Naive thymus-derived CD4-positive, alpha-beta T cell (primary cell): ENCODE measurements at regions not wholly inside any gene's neighbourhood (a gene's known extent, or its start where the extent isn't known, plus 50 kb on each side); places are given as distances from the start of the nearest gene placed in this dataset.

Experiments
- ATAC-seq: fragments of 150-1000 bp; cut with Tn5 transposase; 2 replicates; pipeline ENCODE4 v1.10.0; 2021; ENCODE audit warnings: mild to moderate bottlenecking, moderate library complexity
- CTCF ChIA-PET: fragments of 350-600 bp; sonication (Branson Sonifier 250); formaldehyde crosslinking; loops from one replicate; lab custom pipeline; 2021; ENCODE audit warnings: antibody characterized with exemption; lab: Charles Lee
- POLR2A ChIA-PET: fragments of 350-600 bp; sonication (Branson Sonifier 250); formaldehyde crosslinking; loops from one replicate; lab custom pipeline; 2021; ENCODE audit warnings: antibody characterized with exemption, inconsistent platforms; lab: Charles Lee
- DNase-seq, 9 donors: peaks; one replicate each; pipeline versions ENCODE4 v3.0.0 to v3.0.0-alpha.2; 2020 to 2022; ENCODE audit warnings: mixed read lengths in 1 of 9
- H3K27ac ChIP-seq: one replicate; pipeline ENCODE4 v1.7.0; 2013; ENCODE audit warnings: mild to moderate bottlenecking, low read depth, low read length, moderate library complexity
- H3K27me3 ChIP-seq, 2 donors: one replicate each; pipeline ENCODE4 v1.7.0; 2013; ENCODE audit warnings: low read length in 2 of 2, mild to moderate bottlenecking in 2 of 2, moderate library complexity in 2 of 2; ENCODE audit not compliant: control insufficient read depth in 2 of 2, insufficient read depth in 2 of 2
- H3K36me3 ChIP-seq, 3 experiments: 1 replicate in 2 of 3; 2 replicates in 1 of 3; pipeline ENCODE4 v1.7.0; 2013; ENCODE audit warnings: low read length in 3 of 3, mild to moderate bottlenecking in 3 of 3, moderate library complexity in 1 of 3; ENCODE audit not compliant: insufficient read depth in 3 of 3, control insufficient read depth in 2 of 3
- H3K4me1 ChIP-seq, 2 donors: one replicate each; pipeline ENCODE4 v1.7.0; 2013; ENCODE audit warnings: low read length in 2 of 2, mild to moderate bottlenecking in 2 of 2, moderate library complexity in 1 of 2; ENCODE audit not compliant: control insufficient read depth in 2 of 2, insufficient read depth in 2 of 2
- H3K4me3 ChIP-seq: 2 replicates; pipeline ENCODE4 v1.7.0; 2013; ENCODE audit warnings: mild to moderate bottlenecking, low read length
- H3K9me3 ChIP-seq, 3 experiments: 1 replicate in 2 of 3; 2 replicates in 1 of 3; pipeline ENCODE4 v1.7.0; 2013; ENCODE audit warnings: low read length in 3 of 3; ENCODE audit not compliant: control insufficient read depth in 2 of 3
- H3K27ac Mint-ChIP-seq, 9 donors: one replicate each; pipeline ENCODE4 v1.8.0; 2020 to 2022; ENCODE audit warnings: mixed read lengths in 9 of 9, mild to moderate bottlenecking in 8 of 9, moderate library complexity in 5 of 9, inconsistent platforms in 2 of 9
- H3K27me3 Mint-ChIP-seq, 5 donors: one replicate each; pipeline ENCODE4 v1.8.0; 2021 to 2022; ENCODE audit warnings: mixed read lengths in 5 of 5, mild to moderate bottlenecking in 1 of 5
- H3K36me3 Mint-ChIP-seq, 5 donors: one replicate each; pipeline ENCODE4 v1.8.0; 2020 to 2022; ENCODE audit warnings: mixed read lengths in 5 of 5, mild to moderate bottlenecking in 3 of 5, inconsistent platforms in 1 of 5
- H3K4me1 Mint-ChIP-seq, 7 donors: one replicate each; pipeline ENCODE4 v1.8.0; 2020 to 2022; ENCODE audit warnings: mixed read lengths in 7 of 7, mild to moderate bottlenecking in 3 of 7, inconsistent platforms in 1 of 7
- H3K4me3 Mint-ChIP-seq, 10 donors: one replicate each; pipeline ENCODE4 v1.8.0; 2020 to 2022; ENCODE audit warnings: mild to moderate bottlenecking in 10 of 10, mixed read lengths in 10 of 10, moderate library complexity in 6 of 10, inconsistent platforms in 2 of 10
- H3K9me3 Mint-ChIP-seq, 11 donors: one replicate each; pipeline ENCODE4 v1.8.0; 2020 to 2022; ENCODE audit warnings: mixed read lengths in 11 of 11, mild to moderate bottlenecking in 4 of 11, inconsistent platforms in 1 of 11, moderate library complexity in 1 of 11
- intact Hi-C, 2 donors: fragments of 100-400 bp; cut with micrococcal nuclease; formaldehyde crosslinking; loops; one replicate each; pipeline ENCODE4 v1.15.1; 2023

- Mint-ChIP-seq H3K27ac (no peak overlapping the region), H3K9me3 (no peaks in the 10 kb centered on the region), H3K36me3 (no peaks in the 10 kb centered on the region), H3K4me3 (no peak overlapping the region), H3K4me1 (peaks cover 0 to 4% (median 0%) of the 10 kb centered on the region in 7 donors), H3K27me3 (peaks cover 4 to 36% (median 24%) of the 10 kb centered on the region in 5 donors)
- POLR2A ChIA-PET: no interaction called here
- no peak for ATAC-seq
- Histone ChIP-seq H3K27me3 (no peaks in the 10 kb centered on the region), H3K27ac (no peak overlapping the region), H3K36me3 (no peaks in the 10 kb centered on the region), H3K4me3 (no peak overlapping the region), H3K9me3 (no peaks in the 10 kb centered on the region), H3K4me1 (no peaks in the 10 kb centered on the region)
- DNase-seq: no peak
- CTCF ChIA-PET: interaction anchor here (0.6 to 0.8 kb wide), 2 partner anchors 9 to 889 kb away, joined by 3 to 5 read pairs; no protein-coding TSS in a partner anchor
- intact Hi-C loops: no loop called here
These were observed 51.0 kb upstream of the LIFR start for GRCh38 chr5:38607396-38607795.

GRCh38 chr5:38607930-38608564 lies 51.6 kb upstream of the LIFR start:
- H3K4me1 Mint-ChIP-seq: peaks cover 0 to 4% (median 0%) of the 10 kb centered on the region in 7 donors

GRCh38 chr5:38608874-38609273 lies 52.4 kb upstream of the LIFR start:
- POLR2A ChIA-PET: no interaction called here
- H3K9me3 Mint-ChIP-seq: no peaks in the 10 kb centered on the region
- Histone ChIP-seq H3K27ac (no peak overlapping the region), H3K27me3 (no peaks in the 10 kb centered on the region), H3K4me1 (no peaks in the 10 kb centered on the region), H3K9me3 (no peaks in the 10 kb centered on the region), H3K4me3 (no peak overlapping the region), H3K36me3 (no peaks in the 10 kb centered on the region)
- no peak overlapping the region for H3K27ac Mint-ChIP-seq
- H3K4me1 Mint-ChIP-seq: peaks cover 0 to 4% (median 0%) of the 10 kb centered on the region in 7 donors
- ATAC-seq (no peak), DNase-seq (no peak)
- peaks cover 4 to 41% (median 24%) of the 10 kb centered on the region in 5 donors for H3K27me3 Mint-ChIP-seq
- CTCF ChIA-PET: no interaction called here
- H3K4me3 Mint-ChIP-seq: no peak overlapping the region
- no peaks in the 10 kb centered on the region for H3K36me3 Mint-ChIP-seq
- intact Hi-C loops: no loop called here

More at GRCh38 chr5:38607930-38608564, 51.6 kb upstream of the LIFR start:
- H3K9me3 Mint-ChIP-seq: no peaks in the 10 kb centered on the region
- H3K27me3 Mint-ChIP-seq: peaks cover 4 to 42% (median 24%) of the 10 kb centered on the region in 5 donors
- Histone ChIP-seq H3K36me3 (no peaks in the 10 kb centered on the region), H3K4me3 (no peak overlapping the region), H3K27ac (no peak overlapping the region), H3K27me3 (no peaks in the 10 kb centered on the region), H3K4me1 (no peaks in the 10 kb centered on the region), H3K9me3 (no peaks in the 10 kb centered on the region)
- CTCF ChIA-PET: interaction anchor here (0.6 kb wide), 1 partner anchor 888 kb away, joined by 3 read pairs; no protein-coding TSS in a partner anchor
- intact Hi-C loops: no loop called here
- H3K4me3 Mint-ChIP-seq: no peak overlapping the region
- POLR2A ChIA-PET: no interaction called here
- DNase-seq (no peak), ATAC-seq (no peak)
- no peaks in the 10 kb centered on the region for H3K36me3 Mint-ChIP-seq
- no peak overlapping the region for H3K27ac Mint-ChIP-seq

DNA sequence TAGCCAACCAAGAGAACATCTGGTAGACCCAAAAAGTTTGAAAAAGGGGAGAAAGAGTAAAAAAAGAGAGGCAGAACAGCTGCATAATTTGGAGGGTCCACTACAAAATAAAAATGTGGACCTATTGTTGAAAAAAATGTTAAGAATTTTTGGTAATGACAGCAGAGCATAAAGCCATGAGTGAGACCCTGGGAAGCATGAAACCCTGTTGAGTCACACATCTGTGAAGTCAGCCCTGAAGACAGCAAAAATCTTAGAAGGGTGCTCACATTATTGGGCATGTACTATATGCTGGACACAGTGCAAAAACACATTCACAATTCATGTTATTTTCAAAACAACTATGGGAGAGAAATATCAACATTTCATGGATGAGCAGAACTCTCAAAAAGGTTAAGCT lies 56.4 kb upstream of the LIFR start:
- no peak for DNase-seq
- Mint-ChIP-seq H3K36me3 (no peaks in the 10 kb centered on the region), H3K4me3 (no peak overlapping the region), H3K27ac (no peak overlapping the region), H3K4me1 (no peaks in the 10 kb centered on the region), H3K27me3 (peaks cover 3 to 19% (median 9%) of the 10 kb centered on the region in 5 donors), H3K9me3 (peaks cover 0 to 9% (median 5%) of the 10 kb centered on the region in 11 donors)
- no peaks in the 10 kb centered on the region for H3K4me1 ChIP-seq
- POLR2A ChIA-PET: no interaction called here
- no peak overlapping the region for H3K27ac ChIP-seq
- CTCF ChIA-PET: no interaction called here
- no peak for ATAC-seq
- intact Hi-C loops: no loop called here
- no peaks in the 10 kb centered on the region for H3K27me3 ChIP-seq
- H3K4me3 ChIP-seq: no peak overlapping the region
- H3K36me3 ChIP-seq: no peaks in the 10 kb centered on the region
- no peaks in the 10 kb centered on the region for H3K9me3 ChIP-seq

DNA sequence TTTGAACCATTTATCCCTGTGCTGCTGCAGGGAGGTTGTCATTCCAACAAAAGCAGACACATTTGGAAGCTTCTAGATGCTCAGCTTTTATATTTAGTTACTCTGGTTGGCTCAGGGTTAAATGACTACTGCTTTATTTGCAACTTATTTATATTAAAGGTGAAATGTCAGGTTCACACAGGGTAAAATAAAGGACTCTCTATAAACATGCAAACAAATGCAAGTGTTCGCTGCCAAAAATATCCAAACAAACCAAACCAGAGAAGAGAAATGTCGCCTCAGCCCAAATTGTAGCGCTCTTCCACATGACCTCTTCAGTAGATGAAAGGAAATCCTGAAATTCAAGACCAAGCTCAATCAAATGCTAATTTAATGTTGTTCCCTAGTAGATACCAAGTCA lies 57.0 kb upstream of the LIFR start:
- DNase-seq (no peak), ATAC-seq (no peak)
- CTCF ChIA-PET: no interaction called here

DNA sequence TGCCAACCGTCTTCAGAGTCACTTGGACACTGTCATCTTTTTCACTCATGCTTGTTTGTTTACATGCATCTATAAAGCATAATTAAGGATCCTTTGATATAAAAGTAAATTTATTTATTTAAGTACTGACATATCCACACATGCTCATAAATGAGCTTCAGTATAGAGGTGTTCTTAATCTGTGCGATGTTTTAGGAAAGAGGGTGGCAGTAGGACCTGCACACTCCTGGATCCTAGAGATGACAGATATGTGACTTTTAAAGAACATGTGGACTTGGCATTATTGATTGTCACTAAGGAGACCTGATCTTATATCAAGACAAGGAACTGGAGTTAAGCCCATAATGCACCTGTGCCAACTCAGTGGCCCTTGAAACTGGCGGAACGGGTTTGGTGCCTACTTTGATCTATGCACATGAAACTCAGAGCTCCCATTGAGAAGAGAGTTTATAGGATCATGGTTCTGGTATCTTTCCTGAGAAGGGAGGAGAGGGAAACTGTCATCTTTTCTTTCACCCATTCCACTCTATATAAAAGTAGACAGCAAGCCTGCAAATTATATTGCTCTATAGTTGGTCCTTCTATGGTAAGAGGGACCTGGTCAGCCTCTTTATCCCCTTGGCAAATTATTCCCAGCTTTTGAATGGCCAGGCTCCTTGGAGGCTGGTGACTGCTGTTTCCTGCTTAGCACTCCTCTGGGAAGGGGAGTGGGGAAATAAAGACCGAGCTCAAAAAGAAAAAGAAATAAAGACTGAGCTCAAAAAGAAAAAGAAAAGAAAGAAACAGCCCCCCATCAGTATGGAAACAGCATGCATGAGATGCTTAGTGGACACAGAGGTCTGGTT lies 57.8 kb upstream of the LIFR start:
- H3K4me3 Mint-ChIP-seq: no peak overlapping the region
- no peak overlapping the region for H3K27ac Mint-ChIP-seq
- Histone ChIP-seq H3K36me3 (no peaks in the 10 kb centered on the region), H3K4me1 (no peaks in the 10 kb centered on the region), H3K27ac (no peak overlapping the region), H3K27me3 (no peaks in the 10 kb centered on the region), H3K9me3 (no peaks in the 10 kb centered on the region), H3K4me3 (no peak overlapping the region)
- ChIA-PET CTCF (no interaction called here), POLR2A (no interaction called here)
- no peaks in the 10 kb centered on the region for H3K36me3 Mint-ChIP-seq
- ATAC-seq: no peak
- DNase-seq: no peak
- H3K9me3 Mint-ChIP-seq: peaks cover 0 to 22% (median 13%) of the 10 kb centered on the region in 11 donors
- H3K27me3 Mint-ChIP-seq: peaks cover 0 to 12% (median 4%) of the 10 kb centered on the region in 5 donors
- intact Hi-C loops: no loop called here
- H3K4me1 Mint-ChIP-seq: no peaks in the 10 kb centered on the region

More for the DNA sequence above, 57.0 kb upstream of the LIFR start:
- POLR2A ChIA-PET: no interaction called here
- Histone ChIP-seq H3K27me3 (no peaks in the 10 kb centered on the region), H3K9me3 (no peaks in the 10 kb centered on the region), H3K36me3 (no peaks in the 10 kb centered on the region), H3K27ac (no peak overlapping the region), H3K4me3 (no peak overlapping the region), H3K4me1 (no peaks in the 10 kb centered on the region)
- Mint-ChIP-seq H3K4me3 (no peak overlapping the region), H3K36me3 (no peaks in the 10 kb centered on the region), H3K27me3 (peaks cover 0 to 14% (median 4%) of the 10 kb centered on the region in 5 donors), H3K27ac (no peak overlapping the region), H3K9me3 (peaks cover 0 to 16% (median 10%) of the 10 kb centered on the region in 11 donors), H3K4me1 (no peaks in the 10 kb centered on the region)
- intact Hi-C loops: no loop called here
